ENCODE measurements at regions not wholly inside any gene's neighbourhood (a gene's known extent, or its start where the extent isn't known, plus 50 kb on each side); places are given as distances from the start of the nearest gene placed in this dataset.

DNA sequence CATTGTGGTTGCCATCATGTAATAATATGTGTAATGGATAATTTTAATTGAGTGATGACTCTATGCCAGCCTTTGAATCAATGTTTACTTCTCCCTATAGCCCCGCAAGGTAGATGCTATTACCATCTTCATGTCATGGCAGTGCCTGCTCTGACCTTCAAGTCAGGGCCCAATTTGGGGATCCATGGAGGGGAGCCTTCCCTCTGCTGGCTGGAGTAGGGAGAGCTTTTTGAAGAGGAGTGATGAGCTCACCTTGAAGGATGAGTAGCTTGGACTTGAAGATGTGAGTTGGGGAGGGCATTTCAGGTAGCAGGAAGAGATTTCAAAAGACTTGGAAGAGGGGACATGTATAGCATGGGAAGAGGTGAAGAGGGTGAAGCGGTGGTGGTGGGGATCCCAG is 189.2 kb downstream of the FOXD2 start:
- Histone ChIP-seq H3K9me3 (ENCODE audit: control insufficient read depth, low read length) (no peaks in the 10 kb centered on the region), H3K4me1 (ENCODE audit: control insufficient read depth, insufficient read depth, low read length, poor library complexity, severe bottlenecking) (no peaks in the 10 kb centered on the region), H3K4me3 (ENCODE audit: insufficient read depth, low read depth, low read length, poor library complexity, severe bottlenecking) (no peak overlapping the region), H3K27me3 (replicated peaks; ENCODE audit: control insufficient read depth, insufficient read depth, low read length, poor library complexity, severe bottlenecking) (no peaks in the 10 kb centered on the region), H3K36me3 (ENCODE audit: control insufficient read depth, insufficient read depth, low read length) (no peaks in the 10 kb centered on the region), H3K27ac (ENCODE audit: insufficient read depth, low read length, poor library complexity, severe bottlenecking) (no peak overlapping the region)
- DNase-seq = no peak

DNA sequence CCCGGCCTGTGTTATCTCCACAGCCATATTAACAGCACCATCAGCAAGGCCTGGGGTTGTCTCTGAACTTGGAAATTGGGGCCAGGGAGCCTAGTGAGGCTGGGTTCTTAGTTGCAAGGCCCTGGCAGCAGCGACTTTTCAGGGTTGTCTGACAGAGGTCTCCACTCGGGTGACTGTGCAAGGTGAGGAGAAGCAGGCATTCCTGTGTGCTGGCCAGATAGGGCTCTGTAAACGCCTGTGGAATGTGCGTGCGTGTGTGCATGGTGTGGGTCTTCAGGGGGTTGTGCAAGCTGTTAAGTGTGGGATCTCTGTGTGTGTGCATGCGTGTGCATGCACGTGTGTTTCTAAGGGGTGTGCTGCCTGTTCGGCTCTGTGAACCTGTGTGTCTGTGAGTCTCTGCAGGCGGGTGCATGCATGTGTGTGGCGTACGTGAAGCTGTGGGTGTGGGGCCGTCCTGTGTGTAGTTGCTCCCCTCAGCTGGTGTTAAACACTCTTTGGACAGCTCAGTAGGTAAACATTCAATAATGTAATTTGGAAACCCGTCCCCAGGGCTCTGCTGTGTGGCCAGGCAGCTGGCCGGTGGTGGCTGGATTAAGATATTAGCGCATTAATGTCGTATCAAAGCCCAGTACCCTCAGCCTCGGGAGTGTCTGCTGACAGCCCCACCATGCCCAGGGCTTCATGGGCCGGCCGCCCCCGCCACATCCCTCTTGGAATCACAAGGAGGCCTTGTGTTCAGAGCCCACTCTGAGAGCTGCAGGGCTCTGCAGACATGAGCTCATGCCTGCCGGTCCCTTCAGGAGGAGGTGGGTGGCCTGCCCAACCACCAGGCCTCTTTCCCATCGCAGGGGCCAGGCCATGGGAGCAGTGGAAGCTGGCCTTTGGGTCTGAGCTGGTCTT is 189.9 kb downstream of the FOXD2 start:
- no peaks in the 10 kb centered on the region for H3K4me1 ChIP-seq (ENCODE audit: control insufficient read depth, insufficient read depth, low read length, poor library complexity, severe bottlenecking)

DNA sequence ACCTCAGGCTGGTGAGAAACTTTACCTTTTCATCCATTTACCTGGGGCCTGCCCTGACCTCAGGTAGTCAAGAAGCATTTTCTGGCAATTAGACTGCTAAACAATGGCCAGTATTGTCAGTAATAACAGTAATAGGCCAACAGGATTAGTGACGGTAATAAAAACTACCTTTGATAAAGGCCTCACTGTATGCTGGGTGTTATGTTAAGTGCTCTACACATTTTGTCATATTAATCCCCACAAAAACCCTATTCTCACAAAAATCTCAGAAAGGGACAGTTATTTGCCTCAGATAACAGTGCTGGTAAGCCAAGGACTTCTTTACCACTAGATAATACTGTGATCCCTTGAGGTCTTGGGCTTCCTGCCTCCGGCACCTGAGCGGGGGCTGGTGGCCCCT is 191.4 kb downstream of the FOXD2 start:
- no peak for DNase-seq
- Histone ChIP-seq H3K9me3 (ENCODE audit: control insufficient read depth, low read length) (no peaks in the 10 kb centered on the region), H3K27me3 (replicated peaks; ENCODE audit: control insufficient read depth, insufficient read depth, low read length, poor library complexity, severe bottlenecking) (no peaks in the 10 kb centered on the region), H3K27ac (ENCODE audit: insufficient read depth, low read length, poor library complexity, severe bottlenecking) (no peak overlapping the region), H3K4me1 (ENCODE audit: control insufficient read depth, insufficient read depth, low read length, poor library complexity, severe bottlenecking) (no peaks in the 10 kb centered on the region), H3K36me3 (ENCODE audit: control insufficient read depth, insufficient read depth, low read length) (no peaks in the 10 kb centered on the region), H3K4me3 (ENCODE audit: insufficient read depth, low read depth, low read length, poor library complexity, severe bottlenecking) (no peak overlapping the region)

More for the DNA sequence above, 189.9 kb downstream of the FOXD2 start:
- H3K4me3 ChIP-seq (ENCODE audit: insufficient read depth, low read depth, low read length, poor library complexity, severe bottlenecking) = no peak overlapping the region
- H3K9me3 ChIP-seq (ENCODE audit: control insufficient read depth, low read length) = no peaks in the 10 kb centered on the region
- no peaks in the 10 kb centered on the region for H3K27me3 ChIP-seq (replicated peaks; ENCODE audit: control insufficient read depth, insufficient read depth, low read length, poor library complexity, severe bottlenecking)
- no peak for DNase-seq
- no peak overlapping the region for H3K27ac ChIP-seq (ENCODE audit: insufficient read depth, low read length, poor library complexity, severe bottlenecking)
- no peaks in the 10 kb centered on the region for H3K36me3 ChIP-seq (ENCODE audit: control insufficient read depth, insufficient read depth, low read length)

DNA sequence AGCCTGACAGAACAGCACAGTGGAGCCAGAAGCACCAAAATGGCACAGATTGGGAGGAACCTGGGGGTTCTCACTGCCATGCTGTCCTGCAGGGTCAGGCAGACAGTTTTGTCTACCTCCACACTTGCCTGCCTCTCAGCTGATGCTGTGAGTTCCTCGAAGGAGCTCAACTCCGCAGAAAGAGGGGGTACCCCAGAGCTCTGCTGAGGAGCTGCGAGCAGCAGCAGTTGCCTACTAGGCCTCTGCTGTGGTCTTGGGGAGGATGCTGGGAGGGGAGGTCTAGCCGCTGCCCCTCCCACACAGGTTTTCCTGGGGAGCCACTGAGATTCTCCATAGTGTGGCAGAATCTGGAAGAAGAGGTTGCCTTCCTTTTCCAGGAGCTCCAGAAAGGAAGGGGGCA is 192.5 kb downstream of the FOXD2 start:
- H3K27me3 ChIP-seq (replicated peaks; ENCODE audit: control insufficient read depth, insufficient read depth, low read length, poor library complexity, severe bottlenecking) = no peaks in the 10 kb centered on the region
- DNase-seq = no peak
- no peaks in the 10 kb centered on the region for H3K9me3 ChIP-seq (ENCODE audit: control insufficient read depth, low read length)
- no peak overlapping the region for H3K4me3 ChIP-seq (ENCODE audit: insufficient read depth, low read depth, low read length, poor library complexity, severe bottlenecking)
- H3K4me1 ChIP-seq (ENCODE audit: control insufficient read depth, insufficient read depth, low read length, poor library complexity, severe bottlenecking) = no peaks in the 10 kb centered on the region
- H3K36me3 ChIP-seq (ENCODE audit: control insufficient read depth, insufficient read depth, low read length) = no peaks in the 10 kb centered on the region
- no peak overlapping the region for H3K27ac ChIP-seq (ENCODE audit: insufficient read depth, low read length, poor library complexity, severe bottlenecking)

DNA sequence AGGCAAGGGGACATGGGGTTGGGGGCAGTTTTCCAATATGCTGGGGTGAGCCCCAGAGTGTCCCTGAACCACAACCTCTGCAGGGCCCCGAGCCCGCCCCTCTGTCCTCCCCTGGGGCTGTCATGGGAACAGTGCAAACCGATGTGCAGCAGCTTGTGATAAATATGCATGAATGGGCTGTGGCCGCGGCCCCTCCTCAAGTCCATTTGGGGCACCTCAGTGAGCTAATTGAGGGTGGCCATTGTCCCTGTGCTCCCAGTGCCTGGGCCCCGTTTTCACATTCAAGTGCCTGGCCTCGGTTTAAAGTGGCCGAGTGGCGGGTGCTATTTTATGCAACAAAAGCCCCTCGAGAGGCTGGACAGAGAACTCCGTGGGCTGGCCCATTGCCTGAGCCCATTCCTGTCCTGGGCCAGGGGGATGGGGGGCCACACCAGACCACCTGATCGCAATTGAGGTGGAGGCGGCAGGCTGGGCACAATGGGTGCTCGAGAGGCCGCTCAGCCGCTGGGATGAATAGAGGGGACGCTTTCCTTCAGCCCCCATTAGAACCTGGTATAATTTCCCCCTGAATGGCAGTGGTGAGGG is 193.7 kb downstream of the FOXD2 start:
- Histone ChIP-seq H3K36me3 (ENCODE audit: control insufficient read depth, insufficient read depth, low read length) (no peaks in the 10 kb centered on the region), H3K9me3 (ENCODE audit: control insufficient read depth, low read length) (no peaks in the 10 kb centered on the region), H3K4me1 (ENCODE audit: control insufficient read depth, insufficient read depth, low read length, poor library complexity, severe bottlenecking) (no peaks in the 10 kb centered on the region), H3K4me3 (ENCODE audit: insufficient read depth, low read depth, low read length, poor library complexity, severe bottlenecking) (no peak overlapping the region), H3K27ac (ENCODE audit: insufficient read depth, low read length, poor library complexity, severe bottlenecking) (no peak overlapping the region), H3K27me3 (replicated peaks; ENCODE audit: control insufficient read depth, insufficient read depth, low read length, poor library complexity, severe bottlenecking) (no peaks in the 10 kb centered on the region)
- no peak for DNase-seq

DNA sequence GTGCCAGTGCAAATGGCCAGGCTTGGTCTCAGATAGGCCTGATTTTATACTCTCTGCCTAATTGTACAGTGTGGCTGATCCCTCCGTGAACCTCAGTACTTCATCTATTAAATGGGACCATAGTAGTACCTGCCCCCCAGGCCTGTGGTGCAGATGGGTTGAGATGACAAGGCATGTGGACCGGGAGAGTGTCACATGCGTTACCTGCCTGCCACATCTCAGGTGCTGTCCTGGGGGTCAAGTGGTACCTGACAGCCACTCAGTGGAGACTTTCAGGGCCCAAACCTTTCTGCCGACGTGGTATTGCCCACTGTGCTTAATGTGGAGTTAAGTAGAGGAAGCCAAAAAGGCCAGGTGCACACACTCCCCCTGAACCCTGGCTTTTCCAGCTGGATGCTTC is 197.3 kb downstream of the FOXD2 start:
- H3K27ac ChIP-seq (ENCODE audit: insufficient read depth, low read length, poor library complexity, severe bottlenecking) = no peak overlapping the region
- H3K4me1 ChIP-seq (ENCODE audit: control insufficient read depth, insufficient read depth, low read length, poor library complexity, severe bottlenecking) = no peaks in the 10 kb centered on the region
- no peaks in the 10 kb centered on the region for H3K27me3 ChIP-seq (replicated peaks; ENCODE audit: control insufficient read depth, insufficient read depth, low read length, poor library complexity, severe bottlenecking)
- no peak overlapping the region for H3K4me3 ChIP-seq (ENCODE audit: insufficient read depth, low read depth, low read length, poor library complexity, severe bottlenecking)
- no peak for DNase-seq
- H3K9me3 ChIP-seq (ENCODE audit: control insufficient read depth, low read length) = no peaks in the 10 kb centered on the region
- H3K36me3 ChIP-seq (ENCODE audit: control insufficient read depth, insufficient read depth, low read length) = no peaks in the 10 kb centered on the region

DNA sequence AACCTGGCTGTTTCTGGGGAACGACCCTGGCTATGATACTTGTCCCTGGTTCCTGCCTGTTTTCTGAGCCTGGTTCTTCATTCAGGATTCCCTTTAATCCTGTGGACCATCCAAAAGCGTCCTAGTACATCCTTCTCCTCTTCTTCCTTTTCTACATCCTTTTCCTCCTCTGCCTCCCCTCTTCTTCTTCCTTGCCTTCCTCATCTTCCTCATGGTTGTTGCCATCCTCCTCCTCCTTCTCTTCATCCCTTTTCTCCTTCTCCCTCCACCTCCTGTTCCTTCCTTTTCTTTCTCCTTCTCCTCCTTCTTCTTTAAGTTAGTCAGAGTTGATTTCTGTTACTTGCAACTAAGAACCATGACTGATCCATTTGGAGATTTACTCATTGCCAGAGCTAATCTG is 197.8 kb downstream of the FOXD2 start:
- no peaks in the 10 kb centered on the region for H3K36me3 ChIP-seq (ENCODE audit: control insufficient read depth, insufficient read depth, low read length)
- no peak overlapping the region for H3K4me3 ChIP-seq (ENCODE audit: insufficient read depth, low read depth, low read length, poor library complexity, severe bottlenecking)
- H3K4me1 ChIP-seq (ENCODE audit: control insufficient read depth, insufficient read depth, low read length, poor library complexity, severe bottlenecking) = no peaks in the 10 kb centered on the region
- H3K9me3 ChIP-seq (ENCODE audit: control insufficient read depth, low read length) = no peaks in the 10 kb centered on the region
- H3K27me3 ChIP-seq (replicated peaks; ENCODE audit: control insufficient read depth, insufficient read depth, low read length, poor library complexity, severe bottlenecking) = no peaks in the 10 kb centered on the region
- H3K27ac ChIP-seq (ENCODE audit: insufficient read depth, low read length, poor library complexity, severe bottlenecking) = no peak overlapping the region
- DNase-seq = no peak

DNA sequence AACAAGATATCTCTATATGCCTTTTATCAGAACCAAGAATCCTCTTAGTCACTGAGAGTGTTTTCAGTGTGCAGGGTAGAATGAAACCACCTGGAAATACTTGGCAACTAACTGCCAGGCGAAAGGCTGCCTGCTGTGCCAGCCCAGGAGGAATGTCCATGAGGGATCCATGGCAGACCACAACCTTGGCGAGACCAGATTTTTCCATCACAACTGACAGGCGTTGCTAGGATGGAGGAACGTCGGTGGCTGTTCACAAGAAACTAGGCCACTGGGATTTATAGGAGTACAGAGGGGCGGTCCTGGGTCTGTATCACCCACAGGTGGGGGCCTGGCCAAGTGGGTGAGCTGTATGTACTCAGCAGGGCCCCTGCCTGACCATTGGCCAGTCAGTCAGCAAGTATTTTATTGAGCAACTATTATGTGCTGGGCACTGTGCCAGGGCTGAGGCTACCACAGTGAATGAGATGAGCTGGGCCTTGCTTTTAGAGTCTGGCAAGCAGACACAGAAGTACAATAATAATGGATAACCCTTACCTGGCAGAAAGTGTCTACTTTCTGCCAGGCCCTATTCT is 199.4 kb downstream of the FOXD2 start:
- DNase-seq = no peak
- Histone ChIP-seq H3K27ac (ENCODE audit: insufficient read depth, low read length, poor library complexity, severe bottlenecking) (no peak overlapping the region), H3K27me3 (replicated peaks; ENCODE audit: control insufficient read depth, insufficient read depth, low read length, poor library complexity, severe bottlenecking) (no peaks in the 10 kb centered on the region), H3K4me3 (ENCODE audit: insufficient read depth, low read depth, low read length, poor library complexity, severe bottlenecking) (no peak overlapping the region), H3K9me3 (ENCODE audit: control insufficient read depth, low read length) (no peaks in the 10 kb centered on the region), H3K4me1 (ENCODE audit: control insufficient read depth, insufficient read depth, low read length, poor library complexity, severe bottlenecking) (no peaks in the 10 kb centered on the region), H3K36me3 (ENCODE audit: control insufficient read depth, insufficient read depth, low read length) (no peaks in the 10 kb centered on the region)

DNA sequence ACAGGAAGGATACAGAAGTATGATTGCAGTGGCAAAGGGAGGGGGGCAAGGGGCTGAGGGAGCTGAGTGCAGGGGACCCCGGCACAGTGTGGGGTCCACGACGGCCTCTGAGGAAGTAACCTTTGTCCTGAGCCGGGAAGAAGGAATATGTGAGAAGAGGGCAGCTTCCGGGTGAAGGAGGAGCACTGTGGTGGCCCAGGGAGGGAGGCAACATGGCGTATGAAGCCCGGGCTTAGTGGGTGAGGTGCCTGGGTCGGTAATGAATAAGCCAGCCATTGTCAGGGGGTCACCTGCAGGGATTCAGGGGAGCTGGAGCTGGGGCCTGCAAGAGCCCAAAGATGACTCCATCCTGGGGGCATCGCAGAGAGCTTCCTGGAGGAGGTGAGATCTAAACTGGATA is 200.4 kb downstream of the FOXD2 start:
- H3K4me3 ChIP-seq (ENCODE audit: insufficient read depth, low read depth, low read length, poor library complexity, severe bottlenecking) = no peak overlapping the region
- H3K27me3 ChIP-seq (replicated peaks; ENCODE audit: control insufficient read depth, insufficient read depth, low read length, poor library complexity, severe bottlenecking) = no peaks in the 10 kb centered on the region
- H3K9me3 ChIP-seq (ENCODE audit: control insufficient read depth, low read length) = no peaks in the 10 kb centered on the region

DNA sequence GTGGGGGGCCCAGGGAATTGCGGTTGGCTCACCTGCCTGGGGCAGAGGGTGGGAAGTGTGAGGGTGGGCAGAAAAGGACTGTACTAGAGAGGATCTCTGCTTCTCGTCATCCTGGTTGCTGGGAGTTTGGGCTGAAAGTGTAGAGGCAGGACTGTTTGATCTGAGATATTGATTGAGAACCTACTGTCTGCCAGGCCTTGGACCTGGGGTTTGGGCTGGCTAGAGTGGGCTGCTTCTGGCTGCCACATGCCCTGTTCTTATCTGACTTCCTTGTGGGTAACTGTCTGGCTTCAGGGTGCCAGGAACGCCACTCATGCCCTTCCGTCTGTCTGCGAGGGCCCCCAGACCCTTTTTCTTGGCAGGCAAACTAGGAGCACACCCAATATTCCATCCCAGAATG is 200.9 kb downstream of the FOXD2 start:
- no peaks in the 10 kb centered on the region for H3K36me3 ChIP-seq (ENCODE audit: control insufficient read depth, insufficient read depth, low read length)
- H3K4me1 ChIP-seq (ENCODE audit: control insufficient read depth, insufficient read depth, low read length, poor library complexity, severe bottlenecking) = no peaks in the 10 kb centered on the region
- no peak overlapping the region for H3K4me3 ChIP-seq (ENCODE audit: insufficient read depth, low read depth, low read length, poor library complexity, severe bottlenecking)
- DNase-seq = no peak
- H3K9me3 ChIP-seq (ENCODE audit: control insufficient read depth, low read length) = no peaks in the 10 kb centered on the region
- no peak overlapping the region for H3K27ac ChIP-seq (ENCODE audit: insufficient read depth, low read length, poor library complexity, severe bottlenecking)
- no peaks in the 10 kb centered on the region for H3K27me3 ChIP-seq (replicated peaks; ENCODE audit: control insufficient read depth, insufficient read depth, low read length, poor library complexity, severe bottlenecking)

More for the DNA sequence above, 200.4 kb downstream of the FOXD2 start:
- no peaks in the 10 kb centered on the region for H3K4me1 ChIP-seq (ENCODE audit: control insufficient read depth, insufficient read depth, low read length, poor library complexity, severe bottlenecking)
- no peak for DNase-seq
- no peak overlapping the region for H3K27ac ChIP-seq (ENCODE audit: insufficient read depth, low read length, poor library complexity, severe bottlenecking)
- no peaks in the 10 kb centered on the region for H3K36me3 ChIP-seq (ENCODE audit: control insufficient read depth, insufficient read depth, low read length)

Data from effector memory CD4-positive, alpha-beta T cell (primary cell).